Tibial nerve (tissue), 4 donors: ENCODE measurements at regions not wholly inside any gene's neighbourhood (a gene's known extent, or its start where the extent isn't known, plus 50 kb on each side); places are given as distances from the start of the nearest gene placed in this dataset.
"Not testable (repeated sequence)": the region's sequence is repeated elsewhere in the genome, so short reads cannot be mapped to it uniquely, and the experiment has no call there.

Source experiments
- DNase-seq, 2 donors: peaks; one replicate each; pipeline ENCODE4 v3.0.0-alpha.2; 2019; ENCODE audit warnings: low spot score in 2 of 2
- H3K27ac ChIP-seq, 4 donors: fragments of 200-600 bp; sonication (generic) in 3 of 4; one replicate each; pipeline ENCODE4 v1.5.1; 2017 to 2019; ENCODE audit warnings: mild to moderate bottlenecking in 1 of 4
- H3K27me3 ChIP-seq, 2 donors: fragments of 200-600 bp; sonication (generic) in 1 of 2; one replicate each; pipeline versions ENCODE4 v1.5.1 to v1.6.0; 2017 to 2019
- H3K36me3 ChIP-seq, 3 donors: fragments of 200-600 bp; sonication (generic); one replicate each; pipeline ENCODE4 v1.5.1; 2018 to 2019
- H3K4me1 ChIP-seq, 4 donors: fragments of 200-600 bp; sonication (generic) in 3 of 4; one replicate each; pipeline ENCODE4 v1.5.1; 2017 to 2019
- H3K4me3 ChIP-seq, 4 donors: fragments of 200-600 bp; sonication (generic) in 3 of 4; one replicate each; pipeline ENCODE4 v1.5.1; 2017 to 2019; ENCODE audit warnings: mild to moderate bottlenecking in 1 of 4, moderate library complexity in 1 of 4
- H3K9me3 ChIP-seq, 4 donors: fragments of 200-600 bp; sonication (generic) in 3 of 4; one replicate each; pipeline ENCODE4 v1.5.1; 2017 to 2019
- CTCF ChIP-seq, 5 experiments: fragments of 200-600 bp in 3 of 5; fragments of 450-650 bp in 2 of 5; sonication (generic) in 3 of 5; IDR thresholded peaks; one replicate each; pipeline ENCODE4 v1.5.1; 2016 to 2019; ENCODE audit warnings: antibody characterized with exemption in 5 of 5, mild to moderate bottlenecking in 3 of 5, moderate library complexity in 2 of 5
- EP300 ChIP-seq, 2 donors: sonication (generic); formaldehyde crosslinking; IDR thresholded peaks; one replicate each; pipeline ENCODE4 v1.6.1; 2017; ENCODE audit warnings: antibody characterized with exemption in 2 of 2, mild to moderate bottlenecking in 1 of 2
- POLR2A ChIP-seq, 2 donors: fragments of 450-650 bp; IDR thresholded peaks; one replicate each; pipeline ENCODE4 v1.6.1; 2017; ENCODE audit warnings: antibody characterized with exemption in 2 of 2, mild to moderate bottlenecking in 2 of 2, moderate library complexity in 2 of 2
- WGBS, 2 donors: methylation state at CpG; one replicate each; pipeline ENCODE4 v1.1.5; 2018; 5-methylcytosine and 5-hydroxymethylcytosine counted together

GRCh38 chr3:171526869-171527268 is 66.7 kb upstream of the TNIK start:
- H3K9me3 ChIP-seq = no peaks in the 10 kb centered on the region
- H3K27ac ChIP-seq = no peak overlapping the region
- H3K36me3 ChIP-seq = no peaks in the 10 kb centered on the region
- no peak for DNase-seq
- no peaks in the 10 kb centered on the region for H3K27me3 ChIP-seq
- H3K4me3 ChIP-seq = no peak overlapping the region
- TF ChIP-seq EP300 (IDR thresholded peaks at IDR 0.05) = no peak
- TF ChIP-seq CTCF (IDR thresholded peaks at IDR 0.05) = no peak
- TF ChIP-seq POLR2A (IDR thresholded peaks at IDR 0.05) = no peak
- H3K4me1 ChIP-seq = no peaks in the 10 kb centered on the region
- 82 to 85% methylated on average over 1 of the region's 1 CpG for WGBS, 2 donors

- TF ChIP-seq EP300 (IDR thresholded peaks at IDR 0.05) (no peak), CTCF (IDR thresholded peaks at IDR 0.05) (no peak), POLR2A (IDR thresholded peaks at IDR 0.05) (no peak)
- Histone ChIP-seq H3K4me1 (no peaks in the 10 kb centered on the region), H3K27me3 (no peaks in the 10 kb centered on the region), H3K36me3 (no peaks in the 10 kb centered on the region), H3K4me3 (no peak overlapping the region), H3K9me3 (no peaks in the 10 kb centered on the region), H3K27ac (no peak overlapping the region)
- DNase-seq = no peak
- 89 to 91% methylated on average over 4 of the region's 4 CpGs for WGBS, 2 donors
These were observed 65.9 kb upstream of the TNIK start for GRCh38 chr3:171526146-171526545.

GRCh38 chr3:171525437-171525836 is 65.2 kb upstream of the TNIK start:
- no peak for DNase-seq
- TF ChIP-seq CTCF (IDR thresholded peaks at IDR 0.05) = no peak
- no peak for TF ChIP-seq EP300 (IDR thresholded peaks at IDR 0.05)
- no peak for TF ChIP-seq POLR2A (IDR thresholded peaks at IDR 0.05)
- 95 to 98% methylated on average over 6 of the region's 6 CpGs for WGBS, 2 donors
- Histone ChIP-seq H3K4me1 (no peaks in the 10 kb centered on the region), H3K36me3 (no peaks in the 10 kb centered on the region), H3K27ac (no peak overlapping the region), H3K9me3 (no peaks in the 10 kb centered on the region), H3K4me3 (no peak overlapping the region), H3K27me3 (no peaks in the 10 kb centered on the region)

- no peak for TF ChIP-seq CTCF (IDR thresholded peaks at IDR 0.05)
- no peak for TF ChIP-seq POLR2A (IDR thresholded peaks at IDR 0.05)
- TF ChIP-seq EP300 (IDR thresholded peaks at IDR 0.05) = no peak
- 98 to 99% methylated on average over 4 of the region's 4 CpGs for WGBS, 2 donors
These were observed 64.7 kb upstream of the TNIK start for GRCh38 chr3:171524921-171525310.

GRCh38 chr3:171522651-171523050 is 62.4 kb upstream of the TNIK start:
- WGBS, 2 donors = 73% methylated on average over 4 of the region's 4 CpGs
- no peaks in the 10 kb centered on the region for H3K36me3 ChIP-seq
- TF ChIP-seq CTCF (IDR thresholded peaks at IDR 0.05) = no peak
- TF ChIP-seq EP300 (IDR thresholded peaks at IDR 0.05) = no peak
- TF ChIP-seq POLR2A (IDR thresholded peaks at IDR 0.05) = no peak

More at GRCh38 chr3:171524921-171525310, 64.7 kb upstream of the TNIK start:
- Histone ChIP-seq H3K36me3 (no peaks in the 10 kb centered on the region), H3K9me3 (no peaks in the 10 kb centered on the region), H3K4me3 (no peak overlapping the region), H3K27ac (no peak overlapping the region), H3K27me3 (no peaks in the 10 kb centered on the region), H3K4me1 (no peaks in the 10 kb centered on the region)
- DNase-seq = no peak

GRCh38 chr3:171519423-171519822 is 59.2 kb upstream of the TNIK start:
- not testable (repeated sequence) for H3K9me3 ChIP-seq, H3K27me3 ChIP-seq, H3K4me3 ChIP-seq, H3K4me1 ChIP-seq, H3K27ac ChIP-seq, H3K36me3 ChIP-seq, DNase-seq
- WGBS, 2 donors = 94 to 98% methylated on average over 2 of the region's 2 CpGs

More at GRCh38 chr3:171522651-171523050, 62.4 kb upstream of the TNIK start:
- Histone ChIP-seq H3K9me3 (peaks cover 0 to 5% (median 0%) of the 10 kb centered on the region in 4 donors), H3K27me3 (no peaks in the 10 kb centered on the region), H3K4me1 (no peaks in the 10 kb centered on the region), H3K27ac (no peak overlapping the region), H3K4me3 (no peak overlapping the region)
- DNase-seq = no peak
